ENCODE measurements at regions not wholly inside any gene's neighbourhood (a gene's known extent, or its start where the extent isn't known, plus 50 kb on each side); places are given as distances from the start of the nearest gene placed in this dataset.

- TF ChIP-seq CTCF (IDR thresholded peaks at IDR 0.05; ENCODE audit: low read depth, low read length, missing input control) (no peak), FOXA1 (IDR thresholded peaks at IDR 0.05) (no peak), SP1 (IDR thresholded peaks at IDR 0.05) (no peak)
Observed at GRCh38 chr6:133674661-133675060, 214.3 kb upstream of the TCF21 start (continued).

- Histone ChIP-seq H3K9ac (ENCODE audit: low read depth in 1 of 2, low read length in 2 of 2) (no peak overlapping the region), H3K9me3 (ENCODE audit: control insufficient read depth in 4 of 4, low read length in 3 of 4) (no peaks in the 10 kb centered on the region)
- no peak for TF ChIP-seq HNF4A (conservative IDR thresholded peaks at IDR 0.05)
Observed at GRCh38 chr6:133680994-133681393, 207.9 kb upstream of the TCF21 start.

GRCh38 chr6:133681891-133682290 lies 207.0 kb upstream of the TCF21 start:
- no peaks in the 10 kb centered on the region for H3K36me3 ChIP-seq (ENCODE audit: control insufficient read depth in 4 of 4, insufficient read depth in 3 of 4, low read depth in 1 of 4, low read length in 3 of 4)
- no peak for TF ChIP-seq NR2F2 (IDR thresholded peaks at IDR 0.05)
- no peaks in the 10 kb centered on the region for H3K9me3 ChIP-seq (ENCODE audit: control insufficient read depth in 4 of 4, low read length in 3 of 4)
- 24% methylated on average over 2 of the region's 2 CpGs for WGBS
- no peaks in the 10 kb centered on the region for H3K4me1 ChIP-seq (ENCODE audit: control insufficient read depth in 4 of 4, insufficient read depth in 4 of 4, low read length in 3 of 4)
- no peak overlapping the region for H3K9ac ChIP-seq (ENCODE audit: low read depth in 1 of 2, low read length in 2 of 2)
- no peak overlapping the region for H3K27ac ChIP-seq (ENCODE audit: low read depth in 1 of 2, low read length in 2 of 2)
- DNase-seq (ENCODE audit: low spot score) = no peak
- H3K4me3 ChIP-seq (ENCODE audit: low read depth in 1 of 3, low read length in 3 of 3) = no peak overlapping the region
- H3K27me3 ChIP-seq (ENCODE audit: control insufficient read depth in 4 of 4, insufficient read depth in 4 of 4, low read length in 3 of 4) = peaks cover 0 to 8% (median 1%) of the 10 kb centered on the region in 4 donors

More at GRCh38 chr6:133680994-133681393, 207.9 kb upstream of the TCF21 start:
- H3K4me1 ChIP-seq (ENCODE audit: control insufficient read depth in 4 of 4, insufficient read depth in 4 of 4, low read length in 3 of 4) = no peaks in the 10 kb centered on the region
- H3K27ac ChIP-seq (ENCODE audit: low read depth in 1 of 2, low read length in 2 of 2) = no peak overlapping the region
- 86% methylated on average over 2 of the region's 2 CpGs for WGBS
- H3K27me3 ChIP-seq (ENCODE audit: control insufficient read depth in 4 of 4, insufficient read depth in 4 of 4, low read length in 3 of 4) = peaks cover 0 to 5% (median 0%) of the 10 kb centered on the region in 4 donors
- no peak for DNase-seq (ENCODE audit: low spot score)
- H3K4me3 ChIP-seq (ENCODE audit: low read depth in 1 of 3, low read length in 3 of 3) = no peak overlapping the region
- no peaks in the 10 kb centered on the region for H3K36me3 ChIP-seq (ENCODE audit: control insufficient read depth in 4 of 4, insufficient read depth in 3 of 4, low read depth in 1 of 4, low read length in 3 of 4)

- no peak overlapping the region for H3K27ac ChIP-seq (ENCODE audit: low read depth in 1 of 2, low read length in 2 of 2)
- no peak overlapping the region for H3K4me3 ChIP-seq (ENCODE audit: low read depth in 1 of 3, low read length in 3 of 3)
- H3K36me3 ChIP-seq (ENCODE audit: control insufficient read depth in 4 of 4, insufficient read depth in 3 of 4, low read depth in 1 of 4, low read length in 3 of 4) = no peaks in the 10 kb centered on the region
- TF ChIP-seq MAX (IDR thresholded peaks at IDR 0.05) = no peak
- TF ChIP-seq ZBTB33 (IDR thresholded peaks at IDR 0.05) = no peak
- TF ChIP-seq YY1 (IDR thresholded peaks at IDR 0.05) = no peak
- no peak for TF ChIP-seq RAD21 (IDR thresholded peaks at IDR 0.05)
- no peak for TF ChIP-seq CTCF (IDR thresholded peaks at IDR 0.05; ENCODE audit: low read depth, low read length, missing input control)
- TF ChIP-seq HNF4A (conservative IDR thresholded peaks at IDR 0.05) = no peak
- TF ChIP-seq REST (IDR thresholded peaks at IDR 0.05) = no peak
- TF ChIP-seq SP1 (IDR thresholded peaks at IDR 0.05) = no peak
- no peak for TF ChIP-seq JUND (IDR thresholded peaks at IDR 0.05)
- no peak for TF ChIP-seq HNF4G (IDR thresholded peaks at IDR 0.05)
- TF ChIP-seq NR2F2 (IDR thresholded peaks at IDR 0.05) = no peak
- TF ChIP-seq FOXA2 (IDR thresholded peaks at IDR 0.05) = no peak
- TF ChIP-seq EGR1 (IDR thresholded peaks at IDR 0.05; ENCODE audit: low read depth in 2 of 2) = no peak
- TF ChIP-seq RXRA (IDR thresholded peaks at IDR 0.05) = no peak
- no peak for TF ChIP-seq FOXA1 (IDR thresholded peaks at IDR 0.05)
- TF ChIP-seq TAF1 (conservative IDR thresholded peaks at IDR 0.05) = no peak
- no peaks in the 10 kb centered on the region for H3K9me3 ChIP-seq (ENCODE audit: control insufficient read depth in 4 of 4, low read length in 3 of 4)
- 52% methylated on average over 5 of the region's 5 CpGs for WGBS
- H3K4me1 ChIP-seq (ENCODE audit: control insufficient read depth in 4 of 4, insufficient read depth in 4 of 4, low read length in 3 of 4) = no peaks in the 10 kb centered on the region
- peaks cover 0 to 8% (median 1%) of the 10 kb centered on the region in 4 donors for H3K27me3 ChIP-seq (ENCODE audit: control insufficient read depth in 4 of 4, insufficient read depth in 4 of 4, low read length in 3 of 4)
- DNase-seq (ENCODE audit: low spot score) = no peak
- H3K9ac ChIP-seq (ENCODE audit: low read depth in 1 of 2, low read length in 2 of 2) = no peak overlapping the region
Observed at GRCh38 chr6:133682506-133683307, 206.2 kb upstream of the TCF21 start.
